ENCODE measurements at regions not wholly inside any gene's neighbourhood (a gene's known extent, or its start where the extent isn't known, plus 50 kb on each side); places are given as distances from the start of the nearest gene placed in this dataset.
"Not testable (repeated sequence)": the region's sequence is repeated elsewhere in the genome, so short reads cannot be mapped to it uniquely, and the experiment has no call there.

DNA sequence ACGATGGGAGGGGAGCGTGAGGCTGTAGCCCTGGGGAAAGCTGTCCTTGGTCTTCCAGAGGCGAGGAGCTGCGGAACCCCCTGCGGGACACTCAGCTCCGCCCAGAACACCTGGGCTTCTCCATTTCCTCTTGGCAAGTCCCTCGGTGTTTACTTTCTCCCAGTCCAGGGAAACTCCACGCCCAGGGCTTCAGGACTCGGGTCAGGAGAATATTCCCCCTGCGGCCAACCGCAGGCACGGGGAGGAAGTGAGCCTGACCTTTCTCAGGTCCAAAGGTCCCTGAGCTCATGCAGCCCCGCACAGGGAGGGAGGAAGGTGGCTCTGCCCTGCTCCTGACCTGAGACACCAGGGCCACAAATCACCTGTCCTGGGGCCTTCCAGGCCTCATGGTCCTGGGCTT is 5435.9 kb upstream of the TPTE start:
- not testable (repeated sequence) for H3K4me1 ChIP-seq; H3K4me3 ChIP-seq; H3K36me3 ChIP-seq; DNase-seq (ENCODE audit: low spot score); H3K9me3 ChIP-seq; H3K27me3 ChIP-seq; H3K27ac ChIP-seq

DNA sequence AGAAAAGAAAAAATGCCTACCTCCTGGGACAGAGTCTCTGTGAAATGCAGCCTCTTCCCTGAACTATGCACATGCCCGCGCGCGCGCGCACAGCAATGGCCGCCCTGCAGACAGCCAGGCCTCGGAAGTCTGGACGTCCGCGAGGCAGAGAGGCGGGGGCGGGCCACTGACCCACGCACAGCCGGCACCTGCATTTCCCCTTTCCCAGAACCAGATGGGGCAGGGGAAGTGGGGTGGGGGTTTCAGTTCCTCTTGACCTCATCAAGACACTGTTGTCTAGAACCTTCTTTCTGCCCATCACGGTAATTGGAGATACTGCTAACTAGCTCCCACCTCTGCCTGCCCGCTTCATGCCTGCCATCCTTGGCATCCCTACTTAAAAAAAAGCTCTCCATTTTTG is 5435.0 kb upstream of the TPTE start:
- not testable (repeated sequence) for H3K9me3 ChIP-seq; H3K36me3 ChIP-seq; H3K27ac ChIP-seq; DNase-seq (ENCODE audit: low spot score); H3K4me3 ChIP-seq; H3K27me3 ChIP-seq; H3K4me1 ChIP-seq

DNA sequence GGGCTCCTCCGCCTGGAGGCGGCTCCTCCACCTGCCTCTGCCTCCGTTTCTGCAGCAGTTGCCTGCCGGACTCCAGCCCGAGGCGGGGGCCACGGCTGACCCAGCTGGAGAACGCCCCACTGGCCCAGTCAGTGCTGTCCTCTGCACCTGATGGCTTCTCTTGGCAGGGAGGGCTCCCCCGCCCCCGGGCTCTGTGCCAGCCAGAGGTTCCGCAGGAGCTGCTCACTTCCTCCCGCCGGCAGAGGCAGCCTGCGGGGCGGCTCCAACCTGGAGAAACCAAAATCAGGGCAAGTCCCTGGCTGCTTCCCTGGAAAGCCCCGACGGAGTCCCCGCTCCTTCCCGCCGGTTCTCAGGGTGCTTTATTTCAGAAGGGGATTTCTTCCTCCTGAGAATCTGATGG is 5432.6 kb upstream of the TPTE start:
- not testable (repeated sequence) for H3K36me3 ChIP-seq; DNase-seq (ENCODE audit: low spot score); H3K4me1 ChIP-seq; H3K27ac ChIP-seq; H3K9me3 ChIP-seq; H3K27me3 ChIP-seq; H3K4me3 ChIP-seq

DNA sequence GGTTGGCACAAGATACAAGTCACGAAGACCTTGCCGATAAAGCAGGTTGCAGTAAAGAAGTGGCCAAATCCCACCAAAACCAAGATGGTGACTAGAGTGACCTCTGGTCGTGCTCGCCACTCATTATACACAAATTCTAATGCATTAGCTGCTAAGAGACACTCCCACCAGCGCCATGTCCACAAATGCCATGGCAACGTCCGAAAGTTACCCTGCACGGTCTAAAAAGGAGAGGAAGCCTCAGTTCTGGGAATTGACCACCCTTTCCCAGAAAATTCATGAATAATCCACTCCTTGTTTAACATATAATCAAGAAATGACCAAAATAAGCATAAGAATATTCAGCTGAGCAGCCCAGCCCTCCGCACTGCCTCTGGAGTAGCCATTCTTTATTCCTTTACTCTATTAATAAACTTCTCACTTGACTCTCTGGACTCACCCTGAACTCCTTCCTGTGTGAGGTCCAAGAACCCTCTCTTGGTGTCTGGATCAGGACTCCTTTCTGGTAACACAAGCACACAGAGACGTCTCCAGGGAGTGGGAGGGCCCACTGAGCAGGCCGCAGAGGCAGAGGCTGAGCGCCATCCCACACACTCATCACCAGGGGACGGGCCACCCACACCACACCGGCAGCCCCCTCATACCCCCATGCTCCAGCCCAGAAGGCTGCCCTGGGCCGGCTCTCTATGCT is 5431.8 kb upstream of the TPTE start:
- DNase-seq (ENCODE audit: low spot score); H3K4me1 ChIP-seq; H3K36me3 ChIP-seq; H3K4me3 ChIP-seq; H3K9me3 ChIP-seq; H3K27ac ChIP-seq; H3K27me3 ChIP-seq: not testable (repeated sequence)

DNA sequence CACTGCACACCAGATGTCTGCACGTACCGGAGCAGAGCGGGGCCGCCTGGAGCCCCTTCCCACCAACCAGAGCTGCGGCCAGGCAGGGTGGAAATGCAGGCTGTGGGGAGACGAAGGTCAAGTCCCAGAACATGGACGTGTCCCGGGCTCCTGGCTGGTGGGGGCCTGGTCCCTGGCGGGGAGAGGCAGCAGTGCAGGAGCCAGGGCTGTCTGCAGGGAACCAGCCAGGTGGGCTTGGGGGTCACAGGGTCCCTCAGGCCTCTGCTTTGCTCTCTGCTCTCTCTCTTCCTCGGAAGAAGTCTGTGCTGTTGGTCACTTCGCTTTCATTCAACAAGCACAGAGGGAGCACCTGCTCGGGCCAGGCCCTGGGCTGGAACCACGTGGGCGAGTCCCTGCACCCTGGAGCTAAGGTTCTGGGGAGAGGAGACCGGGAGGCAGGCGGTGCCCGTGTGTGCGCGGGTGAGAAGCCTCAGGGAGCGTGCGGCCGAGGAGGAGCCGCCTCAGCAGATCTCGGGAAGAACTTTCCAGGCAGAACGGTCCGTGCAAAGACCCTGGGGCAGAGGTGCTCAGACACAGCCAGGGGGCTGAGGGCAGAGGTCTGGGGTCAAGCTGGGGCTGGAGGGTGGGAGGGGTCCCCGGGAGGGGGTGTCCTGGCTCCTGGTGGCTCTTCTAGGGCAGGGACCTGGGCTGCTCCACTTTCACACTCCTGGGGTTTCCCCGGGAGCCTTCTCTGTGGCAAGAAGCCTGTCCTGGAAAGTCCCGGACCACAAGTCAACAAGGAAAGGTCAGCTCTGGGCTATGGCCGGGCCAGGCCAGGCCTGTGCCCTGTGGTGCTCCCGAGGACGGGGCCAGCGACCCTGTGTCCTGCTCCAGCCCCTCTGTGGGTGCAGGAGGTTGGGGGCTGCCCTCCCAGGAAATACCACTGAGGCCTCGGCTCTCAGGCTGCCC is 5431.0 kb upstream of the TPTE start:
- not testable (repeated sequence) for H3K36me3 ChIP-seq; DNase-seq (ENCODE audit: low spot score); H3K27me3 ChIP-seq; H3K27ac ChIP-seq; H3K4me1 ChIP-seq; H3K4me3 ChIP-seq; H3K9me3 ChIP-seq

DNA sequence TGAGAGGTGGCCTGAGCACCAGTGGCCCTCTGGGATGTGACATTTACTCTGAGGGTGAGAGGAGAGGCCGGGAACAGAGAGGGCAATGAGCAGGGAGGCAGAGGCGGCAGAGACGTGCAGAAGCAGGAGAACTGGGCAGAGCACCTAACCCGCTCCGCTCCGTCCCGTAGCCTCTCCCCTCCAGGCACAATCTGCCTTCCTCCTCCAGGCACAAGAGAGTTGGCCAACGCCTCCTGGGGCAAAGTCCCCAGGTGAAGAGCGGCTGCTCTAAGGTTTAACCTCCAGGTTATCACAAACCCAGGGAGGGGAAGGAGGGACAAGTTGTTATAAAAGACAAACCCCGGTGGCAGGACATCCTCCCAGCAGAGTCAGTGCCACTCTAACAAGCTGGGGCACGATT is 5430.1 kb upstream of the TPTE start:
- not testable (repeated sequence) for H3K4me3 ChIP-seq; H3K4me1 ChIP-seq; DNase-seq (ENCODE audit: low spot score); H3K27ac ChIP-seq; H3K36me3 ChIP-seq; H3K9me3 ChIP-seq; H3K27me3 ChIP-seq

DNA sequence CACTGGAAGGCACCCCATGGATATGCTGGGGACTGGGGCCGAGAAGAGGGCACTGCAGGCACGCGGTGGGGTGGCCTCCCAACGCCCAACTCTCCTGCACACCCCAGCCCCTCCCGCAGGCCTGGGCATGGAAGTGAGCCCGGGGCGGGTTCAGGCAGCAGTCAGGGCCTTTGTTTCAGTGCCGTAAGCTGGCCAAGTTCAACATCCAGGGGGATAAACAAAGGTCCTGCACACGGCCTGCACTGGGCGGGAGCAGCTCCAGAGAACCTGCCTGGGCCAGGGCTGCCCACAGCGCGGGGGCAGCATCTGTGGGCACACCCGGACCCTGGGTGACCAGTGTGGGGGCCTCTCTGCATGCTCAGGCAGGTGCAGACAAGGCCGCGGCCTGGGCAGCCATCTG is 5425.8 kb upstream of the TPTE start:
- not testable (repeated sequence) for H3K27me3 ChIP-seq; H3K4me1 ChIP-seq; DNase-seq (ENCODE audit: low spot score); H3K36me3 ChIP-seq; H3K4me3 ChIP-seq; H3K27ac ChIP-seq; H3K9me3 ChIP-seq

DNA sequence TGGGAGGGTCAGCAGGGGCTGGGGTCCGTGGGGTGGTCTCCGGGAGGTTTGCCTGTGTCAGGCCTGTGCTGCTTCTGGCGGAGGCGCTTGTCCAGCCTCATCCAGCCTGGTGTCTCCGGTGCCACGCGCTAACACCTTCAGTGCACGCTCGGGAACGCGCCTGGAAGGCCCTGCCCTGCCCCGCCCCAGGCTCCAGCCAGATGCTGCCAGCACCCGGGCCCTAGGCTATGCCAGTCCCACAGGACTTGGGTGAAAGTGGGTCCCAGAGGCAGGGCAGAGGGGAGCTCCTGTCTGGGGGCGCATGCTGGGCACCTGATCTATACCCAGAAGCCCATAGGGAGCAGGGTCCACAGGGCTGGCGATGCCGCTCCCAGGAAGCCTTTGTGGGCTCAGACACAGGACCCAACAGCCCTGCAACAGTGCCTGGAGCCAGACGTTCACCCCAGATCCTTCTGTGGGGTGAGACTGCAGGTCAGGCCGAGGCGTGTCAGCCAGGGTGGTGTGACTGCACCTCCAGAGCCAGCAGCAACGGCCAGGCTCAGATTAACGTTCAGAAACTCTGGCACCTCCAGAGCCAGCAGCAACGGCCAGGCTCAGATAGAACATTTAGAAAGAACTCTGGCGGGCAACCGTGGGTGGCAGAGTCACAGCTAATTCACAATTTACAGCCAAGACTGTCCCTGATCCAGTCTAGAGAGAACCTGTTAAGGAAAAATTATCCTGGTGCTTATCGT is 5423.2 kb upstream of the TPTE start:
- H3K9me3 ChIP-seq; H3K4me3 ChIP-seq; H3K27ac ChIP-seq; H3K27me3 ChIP-seq; H3K4me1 ChIP-seq; DNase-seq (ENCODE audit: low spot score); H3K36me3 ChIP-seq: not testable (repeated sequence)

DNA sequence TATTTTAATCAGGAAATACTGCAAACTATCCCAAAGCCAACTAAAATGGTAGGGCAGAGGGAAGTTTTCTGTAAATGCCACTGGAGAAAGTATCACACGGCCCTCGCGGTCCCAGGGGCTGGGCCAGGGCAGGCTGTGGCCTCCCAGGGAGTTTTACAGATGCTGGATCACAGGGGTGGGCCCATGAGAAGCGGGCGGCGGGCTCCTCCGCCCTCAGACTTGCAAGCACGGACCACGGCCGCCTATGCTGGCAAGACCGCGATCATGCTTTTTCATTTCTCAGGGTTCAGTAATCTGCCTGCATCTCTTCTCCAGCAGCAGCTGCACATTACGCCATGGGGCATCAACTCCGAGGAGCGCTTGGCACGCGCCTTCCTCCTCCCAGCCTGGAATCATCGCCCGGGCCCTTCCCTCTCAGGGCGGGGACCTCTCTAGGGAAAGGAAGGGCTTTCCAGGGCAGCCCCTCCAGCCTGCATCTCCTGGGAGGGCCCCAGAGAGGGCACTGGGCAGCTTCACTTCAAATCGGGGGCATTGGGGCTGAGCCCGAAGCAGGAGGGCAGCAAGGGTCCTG is 5420.7 kb upstream of the TPTE start:
- H3K27ac ChIP-seq; DNase-seq (ENCODE audit: low spot score); H3K9me3 ChIP-seq; H3K27me3 ChIP-seq; H3K4me3 ChIP-seq; H3K4me1 ChIP-seq; H3K36me3 ChIP-seq: not testable (repeated sequence)

DNA sequence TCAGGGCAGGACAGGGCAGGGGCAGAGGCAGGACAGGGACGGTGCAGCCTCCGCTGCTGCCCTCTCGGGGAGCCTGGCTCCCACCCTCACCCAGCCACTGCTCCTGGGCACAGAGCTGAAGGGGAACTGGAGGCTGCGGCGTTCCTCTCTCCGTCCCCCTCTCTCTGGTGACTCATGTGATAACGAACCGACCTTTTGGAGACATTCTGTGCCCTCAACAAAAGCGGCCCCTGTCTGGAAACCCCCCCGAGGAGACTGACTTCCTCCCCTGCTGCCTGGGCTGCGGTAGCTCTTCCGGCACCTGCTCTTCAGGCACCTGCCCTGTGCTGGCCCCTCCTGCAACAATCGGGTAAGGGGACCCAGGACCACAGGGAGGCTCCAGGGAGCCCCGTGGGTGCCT is 5419.6 kb upstream of the TPTE start:
- not testable (repeated sequence) for H3K4me3 ChIP-seq

DNA sequence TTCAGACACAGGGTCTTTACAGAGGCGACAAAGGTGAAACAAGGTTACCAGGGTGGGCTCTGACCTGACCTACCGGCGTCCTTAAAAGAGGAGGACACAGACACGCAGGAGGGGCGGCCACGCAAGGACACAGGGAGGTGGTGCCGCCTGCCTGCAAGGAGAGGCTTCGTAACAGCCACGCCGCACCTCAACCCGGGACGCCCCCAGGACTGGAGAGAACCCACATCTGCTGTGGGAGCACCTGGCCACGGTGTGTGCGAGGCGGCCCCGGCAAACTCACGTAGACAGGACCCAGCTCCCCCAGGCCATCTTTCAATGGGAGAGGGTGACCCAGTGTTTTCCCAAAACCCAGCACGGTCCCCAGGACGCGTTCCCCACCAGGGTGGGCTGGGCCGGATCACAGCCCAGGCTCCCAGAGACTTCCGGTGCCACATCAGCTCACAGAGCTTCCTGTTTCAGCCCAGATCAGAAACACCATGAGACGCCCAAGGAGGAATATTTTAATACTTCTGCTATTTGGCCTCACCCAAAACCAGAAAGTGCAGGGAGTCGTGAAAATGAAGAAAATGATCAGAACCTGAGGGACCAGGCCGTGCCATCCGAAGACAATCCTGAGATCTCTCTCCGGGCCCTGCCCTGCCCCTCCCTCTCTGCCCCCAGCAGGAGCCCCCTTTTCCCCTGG is 5417.4 kb upstream of the TPTE start:
- H3K36me3 ChIP-seq; DNase-seq (ENCODE audit: low spot score); H3K27ac ChIP-seq; H3K9me3 ChIP-seq; H3K27me3 ChIP-seq; H3K4me3 ChIP-seq; H3K4me1 ChIP-seq: not testable (repeated sequence)

More for the DNA sequence above, 5419.6 kb upstream of the TPTE start:
- not testable (repeated sequence) for H3K4me1 ChIP-seq, H3K27me3 ChIP-seq, H3K9me3 ChIP-seq, H3K36me3 ChIP-seq
- peak; percentile 61 for DNase-seq (ENCODE audit: low spot score)
- H3K27ac ChIP-seq: peak overlapping the region in 1 of 2 donors; percentile 26

DNA sequence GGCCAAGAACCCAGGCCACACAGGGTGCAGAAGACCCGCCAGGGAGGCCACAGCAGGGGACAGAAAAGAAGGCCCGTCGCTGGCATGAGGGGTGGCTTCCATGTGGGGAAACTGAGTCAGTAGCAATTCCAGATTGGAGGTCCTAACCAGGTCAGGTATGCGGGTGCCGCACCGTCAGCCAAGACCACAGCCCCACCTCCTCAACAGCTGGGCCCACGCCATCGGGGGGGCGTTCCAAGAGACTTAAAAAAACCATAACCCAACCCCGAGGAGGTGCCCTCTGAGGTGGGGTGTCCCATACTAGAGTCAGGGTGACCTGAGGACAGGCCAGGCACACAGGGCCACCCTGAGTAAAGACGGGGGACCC is 5416.8 kb upstream of the TPTE start:
- H3K4me3 ChIP-seq; H3K36me3 ChIP-seq; H3K4me1 ChIP-seq; DNase-seq (ENCODE audit: low spot score); H3K27ac ChIP-seq; H3K27me3 ChIP-seq; H3K9me3 ChIP-seq: not testable (repeated sequence)

DNA sequence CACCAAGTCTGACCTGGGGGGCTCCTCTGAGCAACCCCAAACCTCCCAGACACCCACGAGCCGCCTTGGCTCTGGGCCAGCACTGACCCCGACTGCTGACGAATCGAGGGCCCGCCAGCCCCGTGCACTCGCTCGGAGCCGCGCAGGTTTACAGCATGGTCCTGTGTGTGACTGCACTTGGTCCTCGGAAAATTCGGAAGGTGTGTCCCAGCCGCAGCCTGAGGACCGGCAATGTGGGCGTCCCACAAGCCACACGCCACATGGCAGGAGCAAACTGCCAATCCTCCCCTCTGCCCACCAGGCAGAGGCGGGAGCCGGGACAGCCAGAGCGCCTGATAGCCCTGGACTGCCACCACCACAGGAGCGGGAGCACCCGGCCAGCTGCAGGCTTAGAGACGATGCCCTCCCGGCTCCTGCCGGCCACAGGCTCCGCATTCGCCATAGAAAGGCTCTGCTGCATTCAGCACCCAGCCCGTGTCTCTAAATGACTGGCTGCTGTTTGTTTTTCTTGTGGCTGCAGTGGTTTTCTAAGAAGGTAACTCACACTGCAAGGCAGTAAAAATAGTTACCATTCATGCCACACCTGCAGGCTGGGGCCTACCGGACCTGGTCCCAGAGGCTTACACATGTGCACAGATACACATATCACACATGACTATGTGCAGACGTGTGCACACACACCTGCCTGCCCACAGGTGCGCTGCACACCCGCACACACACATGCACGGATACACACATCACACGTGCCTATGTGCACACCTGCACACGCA is 5415.3 kb upstream of the TPTE start:
- not testable (repeated sequence) for H3K4me1 ChIP-seq; H3K36me3 ChIP-seq; DNase-seq (ENCODE audit: low spot score); H3K27ac ChIP-seq; H3K4me3 ChIP-seq; H3K9me3 ChIP-seq; H3K27me3 ChIP-seq

Data from right atrium auricular region (tissue), 2 donors.